Stomach (tissue), 8 donors: ENCODE measurements at regions not wholly inside any gene's neighbourhood (a gene's known extent, or its start where the extent isn't known, plus 50 kb on each side); places are given as distances from the start of the nearest gene placed in this dataset.

ENCODE experiments used
- DNase-seq, 2 donors: peaks; one replicate each; pipeline versions ENCODE4 v3.0.0 to v3.0.0-alpha.2; 2013 to 2019
- H3K27ac ChIP-seq, 5 donors: fragments of 200-600 bp in 4 of 5; sonication (generic) in 4 of 5; one replicate each; pipeline ENCODE4 v1.5.1; 2013 to 2019; ENCODE audit warnings: mild to moderate bottlenecking in 1 of 5, moderate library complexity in 1 of 5
- H3K27me3 ChIP-seq, 3 donors: fragments of 200-600 bp; sonication (generic); one replicate each; pipeline ENCODE4 v1.5.1; 2017 to 2019; ENCODE audit warnings: mixed run types in 1 of 3
- H3K36me3 ChIP-seq, 4 donors: fragments of 200-600 bp; sonication (generic); 1 replicate in 3 of 4; 2 replicates in 1 of 4; pipeline ENCODE4 v1.5.1; 2016 to 2019
- H3K4me1 ChIP-seq, 4 donors: fragments of 200-600 bp; sonication (generic); one replicate each; pipeline ENCODE4 v1.5.1; 2016 to 2019
- H3K4me3 ChIP-seq, 4 donors: fragments of 200-600 bp; sonication (generic) in 3 of 4; one replicate each; pipeline ENCODE4 v1.5.1; 2016 to 2019; ENCODE audit warnings: mild to moderate bottlenecking in 1 of 4
- H3K9me3 ChIP-seq, 4 donors: fragments of 200-600 bp; sonication (generic); one replicate each; pipeline ENCODE4 v1.5.1; 2016 to 2019
- EP300 ChIP-seq: sonication (generic); formaldehyde crosslinking; IDR thresholded peaks from one replicate; pipeline ENCODE4 v1.6.1; 2017; ENCODE audit warnings: antibody characterized with exemption
- POLR2A ChIP-seq, 4 donors: fragments of 450-650 bp; IDR thresholded peaks; one replicate each; pipeline ENCODE4 v1.6.1; 2016; ENCODE audit warnings: antibody characterized with exemption in 4 of 4, control low read depth in 2 of 4, mild to moderate bottlenecking in 1 of 4, moderate library complexity in 1 of 4
- POLR2AphosphoS5 ChIP-seq, 3 donors: sonication (generic); formaldehyde crosslinking; IDR thresholded peaks; one replicate each; pipeline ENCODE4 v1.6.1; 2016; ENCODE audit warnings: antibody characterized with exemption in 3 of 3
- WGBS, 5 donors: extraction: QIAGEN DNeasy Blood & Tissue Kit in 3 of 5; methylation state at CpG; one replicate each; pipeline versions ENCODE4 v1.1.5 to v1.1.7; 2013 to 2018; 5-methylcytosine and 5-hydroxymethylcytosine counted together
- intact Hi-C: fragments of 100-400 bp; cut with DNase I; formaldehyde crosslinking; loops from one replicate; pipeline ENCODE4 v1.15.1; 2023; ENCODE audit warnings: low total_unique reads
- TF ChIP-seq, protein P1 (sequence below), 7 experiments: fragments of 450-650 bp in 4 of 7; fragments of 200-600 bp in 3 of 7; sonication (generic) in 3 of 7; IDR thresholded peaks; one replicate each; pipeline ENCODE4 v1.5.1; 2016 to 2019; ENCODE audit warnings: antibody characterized with exemption in 7 of 7, control low read depth in 2 of 7, mild to moderate bottlenecking in 1 of 7
- donor health status: healthy with polysubstance abuse.
- donor health status: Bipolar disorder and iron deficiency.
- donor health status: healthy.

GRCh38 chr10:85012305-85012704, 683.9 kb downstream of the CCSER2 start:
- Histone ChIP-seq H3K9me3 (no peaks in the 10 kb centered on the region), H3K36me3 (no peaks in the 10 kb centered on the region), H3K4me3 (no peak overlapping the region), H3K27ac (no peak overlapping the region), H3K4me1 (no peaks in the 10 kb centered on the region), H3K27me3 (no peaks in the 10 kb centered on the region)
- intact Hi-C loops: no loop called here
- TF ChIP-seq, protein P1, sequence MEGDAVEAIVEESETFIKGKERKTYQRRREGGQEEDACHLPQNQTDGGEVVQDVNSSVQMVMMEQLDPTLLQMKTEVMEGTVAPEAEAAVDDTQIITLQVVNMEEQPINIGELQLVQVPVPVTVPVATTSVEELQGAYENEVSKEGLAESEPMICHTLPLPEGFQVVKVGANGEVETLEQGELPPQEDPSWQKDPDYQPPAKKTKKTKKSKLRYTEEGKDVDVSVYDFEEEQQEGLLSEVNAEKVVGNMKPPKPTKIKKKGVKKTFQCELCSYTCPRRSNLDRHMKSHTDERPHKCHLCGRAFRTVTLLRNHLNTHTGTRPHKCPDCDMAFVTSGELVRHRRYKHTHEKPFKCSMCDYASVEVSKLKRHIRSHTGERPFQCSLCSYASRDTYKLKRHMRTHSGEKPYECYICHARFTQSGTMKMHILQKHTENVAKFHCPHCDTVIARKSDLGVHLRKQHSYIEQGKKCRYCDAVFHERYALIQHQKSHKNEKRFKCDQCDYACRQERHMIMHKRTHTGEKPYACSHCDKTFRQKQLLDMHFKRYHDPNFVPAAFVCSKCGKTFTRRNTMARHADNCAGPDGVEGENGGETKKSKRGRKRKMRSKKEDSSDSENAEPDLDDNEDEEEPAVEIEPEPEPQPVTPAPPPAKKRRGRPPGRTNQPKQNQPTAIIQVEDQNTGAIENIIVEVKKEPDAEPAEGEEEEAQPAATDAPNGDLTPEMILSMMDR (IDR thresholded peaks at IDR 0.05): no peak
- TF ChIP-seq EP300 (no peak), POLR2A (IDR thresholded peaks at IDR 0.05) (no peak), POLR2AphosphoS5 (IDR thresholded peaks at IDR 0.05) (no peak)
- DNase-seq: no peak
- 67 to 74% (median 70%) methylated on average over 2 of the region's 2 CpGs for WGBS, 5 donors

DNA sequence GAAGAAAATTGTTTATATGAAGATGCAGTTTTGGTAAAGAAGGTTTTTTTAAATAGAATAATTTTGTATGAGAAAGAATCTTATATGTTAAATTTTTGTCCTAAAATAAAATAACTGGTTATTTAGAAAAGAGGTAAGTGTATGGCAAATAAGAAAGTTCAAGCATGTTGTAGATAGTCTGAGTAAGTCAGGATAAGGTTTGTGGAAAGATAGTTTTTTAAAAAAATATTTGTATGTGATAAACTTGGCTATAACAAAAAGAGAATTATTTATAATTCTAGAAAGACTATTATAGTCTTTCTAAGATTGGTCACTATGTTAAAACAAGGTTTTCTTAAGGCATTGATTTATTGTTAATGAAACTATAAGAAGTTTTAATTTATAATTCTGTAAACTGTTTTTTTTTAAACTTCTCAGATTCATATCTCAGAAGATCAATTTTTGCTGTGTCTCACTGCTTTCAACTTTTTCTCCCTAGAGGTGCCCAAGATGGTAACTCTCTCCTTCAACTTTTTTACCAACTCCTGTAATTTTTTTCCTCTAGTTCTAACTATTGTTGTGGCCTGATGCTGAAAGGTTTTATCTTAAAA, 698.6 kb downstream of the CCSER2 start:
- no peaks in the 10 kb centered on the region for H3K27me3 ChIP-seq
- no peaks in the 10 kb centered on the region for H3K4me1 ChIP-seq
- peaks cover 0 to 13% (median 11%) of the 10 kb centered on the region in 4 donors for H3K9me3 ChIP-seq
- H3K36me3 ChIP-seq: no peaks in the 10 kb centered on the region
- intact Hi-C loops: no loop called here
- TF ChIP-seq EP300 (no peak), POLR2A (IDR thresholded peaks at IDR 0.05) (no peak), POLR2AphosphoS5 (IDR thresholded peaks at IDR 0.05) (no peak)
- TF ChIP-seq, protein P1 (IDR thresholded peaks at IDR 0.05): no peak
- no peak overlapping the region for H3K4me3 ChIP-seq
- H3K27ac ChIP-seq: no peak overlapping the region
- no peak for DNase-seq

DNA sequence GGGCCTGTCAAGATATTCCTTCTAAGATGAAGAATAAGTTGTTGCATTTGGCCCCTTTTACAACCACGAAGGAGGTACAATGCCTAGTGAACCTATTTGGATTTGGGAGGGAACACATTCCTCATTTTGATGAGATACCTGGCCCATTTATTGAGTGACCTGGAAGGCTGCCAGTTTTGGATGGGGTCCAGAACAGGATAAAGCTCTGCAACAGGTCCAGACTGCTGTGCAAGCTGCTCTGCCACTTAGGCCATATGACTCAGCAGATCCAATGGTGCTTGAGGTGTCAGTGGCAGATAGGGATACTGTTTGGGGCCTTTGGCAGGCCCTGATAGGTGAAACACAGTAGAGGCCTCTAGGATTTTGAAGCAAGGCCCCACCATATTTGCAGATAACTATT, 704.6 kb downstream of the CCSER2 start:
- WGBS, 5 donors: 50 to 65% (median 60%) methylated on average over 1 of the region's 1 CpG
- no peak overlapping the region for H3K4me3 ChIP-seq
- no peaks in the 10 kb centered on the region for H3K36me3 ChIP-seq
- no peak for DNase-seq
- intact Hi-C loops: no loop called here
- no peaks in the 10 kb centered on the region for H3K4me1 ChIP-seq
- H3K27ac ChIP-seq: no peak overlapping the region
- TF ChIP-seq POLR2A (IDR thresholded peaks at IDR 0.05) (no peak), POLR2AphosphoS5 (IDR thresholded peaks at IDR 0.05) (no peak), EP300 (no peak)
- TF ChIP-seq, protein P1 (IDR thresholded peaks at IDR 0.05): no peak
- H3K9me3 ChIP-seq: peaks cover 0 to 22% (median 14%) of the 10 kb centered on the region in 4 donors
- no peaks in the 10 kb centered on the region for H3K27me3 ChIP-seq

DNA sequence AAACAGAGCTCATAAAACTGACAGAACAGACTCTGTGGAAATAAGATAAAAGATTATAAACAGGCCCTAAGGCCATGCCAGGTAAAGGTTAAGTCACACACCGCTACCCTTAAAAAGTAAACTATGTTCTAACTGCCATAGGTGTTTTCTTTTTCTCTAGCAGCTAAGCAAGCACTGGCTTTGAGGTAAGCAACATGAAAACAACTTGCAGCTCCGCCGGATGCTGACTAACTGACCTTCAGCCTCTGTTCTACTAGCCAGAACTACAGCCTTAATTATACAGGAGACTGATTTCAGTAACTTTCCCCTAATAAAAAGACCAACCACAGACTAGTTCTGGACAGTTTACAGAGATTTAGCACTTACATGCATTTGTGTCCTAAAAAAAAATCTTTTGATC, 708.3 kb downstream of the CCSER2 start:
- Histone ChIP-seq H3K4me1 (no peaks in the 10 kb centered on the region), H3K36me3 (no peaks in the 10 kb centered on the region), H3K27ac (no peak overlapping the region), H3K4me3 (no peak overlapping the region), H3K9me3 (peaks cover 0 to 36% (median 19%) of the 10 kb centered on the region in 4 donors), H3K27me3 (no peaks in the 10 kb centered on the region)
- TF ChIP-seq, protein P1 (IDR thresholded peaks at IDR 0.05): no peak
- no peak for TF ChIP-seq POLR2AphosphoS5 (IDR thresholded peaks at IDR 0.05)
- TF ChIP-seq EP300: no peak
- no peak for TF ChIP-seq POLR2A (IDR thresholded peaks at IDR 0.05)
- intact Hi-C loops: no loop called here
- DNase-seq: no peak
- 67 to 84% (median 72%) methylated on average over 3 of the region's 3 CpGs for WGBS, 5 donors
